OCI-LY7 (cell line): ENCODE measurements at regions not wholly inside any gene's neighbourhood (a gene's known extent, or its start where the extent isn't known, plus 50 kb on each side); places are given as distances from the start of the nearest gene placed in this dataset.
A peak's percentile ranks its signal among the peaks of the same experiment; 100 is the strongest.

Source experiments
- BruUV-seq: library from RNA; stranded (reverse); fragments of 400-500 nt; replicated peaks from 2 replicates; lab custom pipeline; 2021; lab: Mats Ljungman, UMichigan
- CTCF ChIA-PET: fragments of 300-600 bp; sonication (Branson Sonifier 250); formaldehyde crosslinking; loops from one replicate; lab custom pipeline; 2022; ENCODE audit warnings: antibody characterized with exemption; ENCODE audit not compliant: unreplicated experiment; lab: Charles Lee
- POLR2A ChIA-PET: fragments of 300-600 bp; sonication (Branson Sonifier 250); formaldehyde crosslinking; loops from one replicate; lab custom pipeline; 2022; ENCODE audit warnings: antibody characterized with exemption; lab: Charles Lee
- DNase-seq: peaks from one replicate; pipeline ENCODE4 v3.0.0-alpha.2; 2015; ENCODE audit warnings: low spot score
- H2AFZ ChIP-seq: fragments of 200-600 bp; sonication (generic), shearing (Covaris generic); 2 replicates; pipeline ENCODE4 v1.6.1; 2014; ENCODE audit warnings: mild to moderate bottlenecking, antibody characterized with exemption, low read length, moderate library complexity
- H3K27ac ChIP-seq: fragments of 200-600 bp; sonication (generic); 2 replicates; pipeline ENCODE4 v1.5.1; 2014; ENCODE audit warnings: mixed run types, low read depth, mild to moderate bottlenecking, moderate library complexity, low read length, inconsistent platforms; ENCODE audit not compliant: poor library complexity, severe bottlenecking
- H3K36me3 ChIP-seq: fragments of 200-600 bp; sonication (generic); 2 replicates; pipeline ENCODE4 v1.6.1; 2014; ENCODE audit warnings: mild to moderate bottlenecking, antibody characterized with exemption, low read length, moderate library complexity, mixed read lengths; ENCODE audit not compliant: insufficient read depth
- H3K4me1 ChIP-seq: fragments of 200-600 bp; sonication (generic); 2 replicates; pipeline ENCODE4 v1.5.1; 2014; ENCODE audit warnings: mild to moderate bottlenecking, low read length; ENCODE audit not compliant: insufficient read depth, poor library complexity, severe bottlenecking
- H3K4me2 ChIP-seq: fragments of 200-600 bp; sonication (generic); 2 replicates; pipeline ENCODE4 v1.6.1; 2014; ENCODE audit warnings: mild to moderate bottlenecking, low read length
- H3K4me3 ChIP-seq: fragments of 200-600 bp; sonication (generic); 2 replicates; pipeline ENCODE4 v1.5.1; 2014; ENCODE audit warnings: mild to moderate bottlenecking, low read depth, low read length; ENCODE audit not compliant: poor library complexity, severe bottlenecking
- H3K79me2 ChIP-seq: fragments of 200-600 bp; sonication (generic); 2 replicates; pipeline ENCODE4 v1.6.1; 2016; ENCODE audit warnings: low read depth, mild to moderate bottlenecking, low read length, moderate library complexity, mixed read lengths; ENCODE audit not compliant: insufficient read depth
- H3K9me2 ChIP-seq: fragments of 200-600 bp; sonication (generic); 2 replicates; pipeline ENCODE4 v1.6.1; 2016; ENCODE audit warnings: mild to moderate bottlenecking, low read length, mixed read lengths; ENCODE audit not compliant: insufficient read depth
- H3K9me3 ChIP-seq: fragments of 200-600 bp; sonication (generic); 2 replicates; pipeline ENCODE4 v1.6.1; 2014; ENCODE audit warnings: mild to moderate bottlenecking, mixed run types, low read length, mixed read lengths
- H4K20me1 ChIP-seq: fragments of 200-600 bp; sonication (generic); 2 replicates; pipeline ENCODE4 v1.6.1; 2014; ENCODE audit warnings: mild to moderate bottlenecking, antibody characterized with exemption, low read length, moderate library complexity, mixed read lengths; ENCODE audit not compliant: insufficient read depth
- EZH2phosphoT487 ChIP-seq: fragments of 200-600 bp; sonication (generic); IDR thresholded peaks from 2 replicates; pipeline ENCODE4 v1.6.1; 2018; ENCODE audit warnings: low read depth, borderline replicate concordance, mild to moderate bottlenecking, mixed run types, antibody characterized with exemption, low read length, moderate library complexity, mixed read lengths
- intact Hi-C: fragments of 100-400 bp; cut with micrococcal nuclease; formaldehyde crosslinking; loops from one replicate; pipeline ENCODE4 v1.10.0; 2022; ENCODE audit not compliant: unreplicated experiment
- TF ChIP-seq, protein P1 (sequence below): fragments of 200-600 bp; sonication (generic); conservative IDR thresholded peaks from 2 replicates; pipeline ENCODE4 v1.5.1; 2014; ENCODE audit warnings: mild to moderate bottlenecking, antibody characterized with exemption, low read length, moderate library complexity, mixed read lengths

DNA sequence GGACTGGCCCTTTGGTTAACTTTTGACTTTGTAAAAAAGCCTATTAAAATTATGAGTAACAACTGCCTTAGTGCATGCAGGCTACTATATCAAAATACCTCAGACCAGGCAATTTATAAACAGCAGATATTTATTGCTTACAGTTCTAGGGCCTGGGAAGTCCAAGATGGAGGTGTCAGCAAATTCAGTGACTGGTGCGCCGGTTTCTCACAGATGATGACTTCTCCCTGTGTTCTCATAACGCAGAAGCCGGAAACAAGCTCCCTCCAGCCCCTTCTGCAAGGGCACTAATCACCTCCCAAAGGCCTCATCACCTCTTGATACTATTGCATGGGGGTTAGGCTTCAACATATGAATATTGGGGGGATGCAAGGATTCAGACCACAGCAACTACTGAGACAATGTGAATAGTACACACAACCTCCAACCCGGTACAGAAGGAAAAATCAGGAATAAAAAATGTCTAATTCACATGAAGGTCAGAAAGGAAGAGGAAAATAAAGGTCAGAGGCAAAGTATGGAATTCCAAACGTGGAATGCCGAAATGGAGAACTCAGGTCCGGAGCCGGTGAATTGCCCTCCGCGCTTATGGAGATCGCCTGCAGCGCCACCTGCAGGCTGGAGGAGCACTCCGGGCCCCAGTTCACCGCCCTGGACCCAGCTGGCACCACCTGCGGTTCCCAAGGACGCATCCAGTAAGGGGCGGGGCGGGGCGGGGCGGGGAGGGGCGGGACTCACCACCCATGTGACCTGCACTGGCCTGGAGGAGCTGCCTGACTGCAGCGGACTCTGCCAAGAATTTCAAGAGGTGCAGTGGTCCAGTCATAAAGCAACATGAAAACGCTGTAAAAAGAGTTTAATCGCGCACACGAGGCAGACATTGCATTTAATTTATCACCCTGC lies 203.4 kb downstream of the KIF26A start:
- H3K4me2 ChIP-seq, result no peak overlapping the region
- H3K27ac ChIP-seq, result no peak overlapping the region
- H4K20me1 ChIP-seq, result no peaks in the 10 kb centered on the region
- H3K79me2 ChIP-seq, result no peaks in the 10 kb centered on the region
- intact Hi-C loops, result no loop called here
- peak; percentile 44 for DNase-seq
- no peaks in the 10 kb centered on the region for H3K9me2 ChIP-seq
- TF ChIP-seq EZH2phosphoT487, result no peak
- TF ChIP-seq, protein P1, sequence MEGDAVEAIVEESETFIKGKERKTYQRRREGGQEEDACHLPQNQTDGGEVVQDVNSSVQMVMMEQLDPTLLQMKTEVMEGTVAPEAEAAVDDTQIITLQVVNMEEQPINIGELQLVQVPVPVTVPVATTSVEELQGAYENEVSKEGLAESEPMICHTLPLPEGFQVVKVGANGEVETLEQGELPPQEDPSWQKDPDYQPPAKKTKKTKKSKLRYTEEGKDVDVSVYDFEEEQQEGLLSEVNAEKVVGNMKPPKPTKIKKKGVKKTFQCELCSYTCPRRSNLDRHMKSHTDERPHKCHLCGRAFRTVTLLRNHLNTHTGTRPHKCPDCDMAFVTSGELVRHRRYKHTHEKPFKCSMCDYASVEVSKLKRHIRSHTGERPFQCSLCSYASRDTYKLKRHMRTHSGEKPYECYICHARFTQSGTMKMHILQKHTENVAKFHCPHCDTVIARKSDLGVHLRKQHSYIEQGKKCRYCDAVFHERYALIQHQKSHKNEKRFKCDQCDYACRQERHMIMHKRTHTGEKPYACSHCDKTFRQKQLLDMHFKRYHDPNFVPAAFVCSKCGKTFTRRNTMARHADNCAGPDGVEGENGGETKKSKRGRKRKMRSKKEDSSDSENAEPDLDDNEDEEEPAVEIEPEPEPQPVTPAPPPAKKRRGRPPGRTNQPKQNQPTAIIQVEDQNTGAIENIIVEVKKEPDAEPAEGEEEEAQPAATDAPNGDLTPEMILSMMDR, result no peak; the same call in none of the 2 replicates
- POLR2A ChIA-PET, result no interaction called here
- no peaks in the 10 kb centered on the region for H3K4me1 ChIP-seq
- H3K4me3 ChIP-seq, result no peak overlapping the region
- H3K9me3 ChIP-seq, result no peaks in the 10 kb centered on the region
- H3K36me3 ChIP-seq, result no peaks in the 10 kb centered on the region
- CTCF ChIA-PET, result interaction anchor here (0.6 kb wide), 1 partner anchor 309 kb away, joined by 4 read pairs; no protein-coding TSS in a partner anchor
- H2AFZ ChIP-seq, result no peak overlapping the region
- no TSS peak for BruUV-seq

DNA sequence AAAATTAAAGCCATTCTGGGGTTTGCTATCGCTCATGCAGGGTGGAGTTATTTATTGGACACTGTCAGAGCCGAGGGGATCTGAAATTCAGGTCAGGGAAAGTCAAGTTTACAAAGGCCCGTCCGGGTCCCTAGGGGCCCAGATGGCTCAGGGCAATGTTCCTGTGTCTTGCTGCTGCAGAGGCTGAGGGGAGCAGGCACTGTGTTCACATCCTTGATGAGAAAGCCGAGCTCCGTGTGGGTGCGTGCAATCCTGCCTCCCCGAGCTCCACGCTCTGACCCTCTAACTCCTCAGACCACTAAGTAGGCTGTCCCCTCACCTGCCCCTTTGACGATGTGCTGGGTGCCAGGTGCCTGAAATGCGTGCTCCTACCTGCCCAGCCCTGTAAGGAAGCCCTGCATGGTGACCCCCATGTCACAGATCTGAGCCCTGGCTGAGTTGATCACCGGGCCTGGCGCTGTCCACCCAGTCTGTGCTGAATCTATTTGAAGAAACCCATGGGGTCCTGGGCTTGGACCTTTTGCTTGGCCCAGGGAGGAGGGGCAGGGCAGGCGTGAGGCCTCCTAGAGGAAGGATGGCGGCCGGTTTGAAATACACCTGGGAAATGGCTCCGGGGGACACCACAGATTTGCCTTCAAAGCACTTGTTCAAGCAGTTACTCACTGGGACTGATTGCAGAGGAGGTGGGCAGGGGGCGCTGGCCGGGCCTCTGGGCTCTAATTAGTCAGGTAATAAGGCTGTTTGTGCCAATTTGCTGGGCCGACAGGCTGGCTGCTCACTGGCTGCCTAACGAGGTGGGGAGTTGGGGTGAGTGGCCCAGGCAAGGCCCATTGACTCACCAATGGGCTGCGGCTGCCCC lies 204.3 kb downstream of the KIF26A start:
- intact Hi-C loops, result no loop called here
- POLR2A ChIA-PET, result no interaction called here
- H3K4me1 ChIP-seq, result no peaks in the 10 kb centered on the region
- TF ChIP-seq EZH2phosphoT487, result no peak
- TF ChIP-seq, protein P1, result no peak
- CTCF ChIA-PET, result interaction anchor here (0.6 kb wide), 1 partner anchor 308 kb away, joined by 4 read pairs; no protein-coding TSS in a partner anchor
- H4K20me1 ChIP-seq, result no peaks in the 10 kb centered on the region
- H3K36me3 ChIP-seq, result no peaks in the 10 kb centered on the region
- no peaks in the 10 kb centered on the region for H3K9me2 ChIP-seq
- no peaks in the 10 kb centered on the region for H3K79me2 ChIP-seq
- no peak overlapping the region for H3K4me3 ChIP-seq
- no peak overlapping the region for H3K27ac ChIP-seq
- DNase-seq, result no peak
- no peak overlapping the region for H3K4me2 ChIP-seq
- BruUV-seq, result no TSS peak
- H3K9me3 ChIP-seq, result no peaks in the 10 kb centered on the region
- no peak overlapping the region for H2AFZ ChIP-seq
